Endothelial cell of umbilical vein (primary cell): ENCODE measurements at regions not wholly inside any gene's neighbourhood (a gene's known extent, or its start where the extent isn't known, plus 50 kb on each side); places are given as distances from the start of the nearest gene placed in this dataset.
A peak's percentile ranks its signal among the peaks of the same experiment; 100 is the strongest.

Experiments
- CTCF ChIP-seq, 2 donors: IDR thresholded peaks; 1 replicate in 1 of 2; 2 replicates in 1 of 2; pipeline ENCODE4 v1.5.1; 2011; ENCODE audit warnings: low read length in 2 of 2, mild to moderate bottlenecking in 2 of 2, moderate library complexity in 2 of 2, control low read depth in 1 of 2, inconsistent platforms in 1 of 2, low read depth in 1 of 2; ENCODE audit not compliant: insufficient read depth in 1 of 2; ENCODE audit errors: extremely low read depth in 1 of 2
- EZH2 ChIP-seq: IDR thresholded peaks from 2 replicates; pipeline ENCODE4 v1.6.1; 2012; ENCODE audit warnings: borderline replicate concordance, low read depth, mild to moderate bottlenecking, moderate library complexity, low read length, inconsistent platforms; ENCODE audit not compliant: severe bottlenecking
- FOS ChIP-seq: IDR thresholded peaks from 2 replicates; pipeline ENCODE4 v1.6.1; 2011; ENCODE audit warnings: mild to moderate bottlenecking, low read length, moderate library complexity, borderline replicate concordance; ENCODE audit not compliant: insufficient read depth
- GATA2 ChIP-seq: IDR thresholded peaks from 2 replicates; pipeline ENCODE4 v1.7.0; 2011; ENCODE audit warnings: low read depth, mild to moderate bottlenecking, moderate library complexity, mixed read lengths, low read length; ENCODE audit not compliant: insufficient read length, insufficient read depth
- JUN ChIP-seq: IDR thresholded peaks from 2 replicates; pipeline ENCODE4 v1.6.1; 2011; ENCODE audit warnings: borderline replicate concordance, low read depth; ENCODE audit not compliant: insufficient read length, insufficient read depth
- MAX ChIP-seq: IDR thresholded peaks from 2 replicates; pipeline ENCODE4 v1.6.1; 2011; ENCODE audit not compliant: insufficient read depth, insufficient read length
- MYC ChIP-seq: IDR thresholded peaks from one replicate; pipeline ENCODE4 v1.6.1; 2011; ENCODE audit warnings: mild to moderate bottlenecking, low read depth, low read length
- POLR2A ChIP-seq: IDR thresholded peaks from 2 replicates; pipeline ENCODE4 v1.6.1; 2012; ENCODE audit warnings: low read depth, mild to moderate bottlenecking, control low read depth, low read length
- POLR2AphosphoS5 ChIP-seq: IDR thresholded peaks from 2 replicates; pipeline ENCODE4 v1.6.1; 2012; ENCODE audit warnings: low read depth, mild to moderate bottlenecking, control low read depth, low read length, moderate library complexity; ENCODE audit not compliant: insufficient read depth

GRCh38 chr3:145869958-145870357 lies 291.0 kb downstream of the PLOD2 start:
- TF ChIP-seq CTCF (IDR thresholded peaks at IDR 0.05; ENCODE audit: extremely low read depth in 1 of 2, insufficient read depth in 1 of 2, low read depth in 1 of 2, low read length in 2 of 2) (no peak), EZH2 (no peak), MAX (no peak), MYC (no peak), POLR2AphosphoS5 (no peak), JUN (no peak), POLR2A (no peak), FOS (peak; percentile 5), GATA2 (no peak)
